ENCODE measurements at regions not wholly inside any gene's neighbourhood (a gene's known extent, or its start where the extent isn't known, plus 50 kb on each side); places are given as distances from the start of the nearest gene placed in this dataset.

DNA sequence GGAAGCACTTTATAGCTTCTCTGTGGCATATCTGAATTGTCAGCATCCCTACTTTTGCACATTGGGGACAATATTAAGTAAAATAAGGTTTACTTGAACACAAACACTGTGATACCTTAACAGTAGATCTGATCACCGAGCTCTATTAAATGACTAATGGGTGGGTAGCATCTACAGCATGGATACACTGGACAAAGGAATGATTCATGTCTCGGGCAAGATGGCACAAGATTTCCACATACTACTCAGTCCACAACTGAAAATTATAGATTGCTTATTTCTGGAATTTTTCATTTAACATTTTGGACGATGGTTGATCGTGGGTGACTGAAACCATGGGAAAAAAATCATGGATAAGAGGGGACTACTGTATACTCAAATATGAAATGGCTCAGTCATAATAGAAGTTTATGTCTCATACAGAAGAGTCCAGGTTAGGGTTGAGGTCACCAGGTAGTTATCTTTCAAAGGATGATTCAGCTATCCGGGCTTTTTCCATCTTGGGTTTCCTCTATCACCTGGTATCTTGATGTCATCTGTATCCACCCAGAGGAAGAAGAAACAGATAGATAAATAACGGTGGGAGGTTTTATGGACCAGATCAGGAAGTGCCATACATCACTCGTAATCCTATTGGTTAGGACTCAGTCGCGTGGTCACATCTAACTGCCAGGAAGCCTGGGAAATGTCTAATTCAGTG, 320.0 kb upstream of the RARB start:
- H3K9me3 ChIP-seq (replicated peaks; ENCODE audit: control insufficient read depth, insufficient read depth, low read depth, low read length), result peaks cover 2% of the 10 kb centered on the region; the same call in 1 of the 2 replicates
- in situ Hi-C loops (cut with MboI), result no loop called here
- FAIRE-seq (no peak), DNase-seq (ENCODE audit: extremely low read depth in 1 of 4, low spot score in 3 of 4) (no peak), ATAC-seq (no peak)
- H4K20me1 ChIP-seq (replicated peaks; ENCODE audit: control insufficient read depth, insufficient read depth, low read length), result no peaks in the 10 kb centered on the region
- BruUV-seq (replicated peaks), result no TSS peak
- H3K9ac ChIP-seq (ENCODE audit: insufficient read depth in 1 of 2, low read depth in 2 of 2, low read length in 2 of 2), result no peak overlapping the region
- no peaks in the 10 kb centered on the region for H3K36me3 ChIP-seq (ENCODE audit: control insufficient read depth, insufficient read depth, low read length)
- H3K27ac ChIP-seq (ENCODE audit: extremely low read depth, low read depth, low read length), result no peak overlapping the region
- no peak overlapping the region for H2AFZ ChIP-seq (ENCODE audit: low read depth, low read length)
- no peaks in the 10 kb centered on the region for H3K4me1 ChIP-seq (replicated peaks in 1 of 2; ENCODE audit: control insufficient read depth in 2 of 2, insufficient read depth in 2 of 2, low read length in 2 of 2)
- no peaks in the 10 kb centered on the region for H3K9me1 ChIP-seq (ENCODE audit: control insufficient read depth, insufficient read depth, low read length)
- no peaks in the 10 kb centered on the region for H3K27me3 ChIP-seq (ENCODE audit: control insufficient read depth in 2 of 2, insufficient read depth in 2 of 2, low read length in 2 of 2)
- no peak overlapping the region for H3K4me3 ChIP-seq
- CTCF ChIA-PET (ENCODE audit: low intra/inter-chr PET ratio), result interaction anchor here (0.6 kb wide), 1 partner anchor 50 kb away, joined by 3 read pairs; no protein-coding TSS in a partner anchor
- no peak overlapping the region for H3K4me2 ChIP-seq (ENCODE audit: insufficient read depth, low read length)
- POLR2A ChIA-PET, result no interaction called here
- intact Hi-C loops (cut with micrococcal nuclease), result no loop called here
- WGBS (ENCODE audit: insufficient coverage, low coverage, missing lambda C conversion rate), result 0% methylated on average over 9 of the region's 9 CpGs
- H3K79me2 ChIP-seq (ENCODE audit: control insufficient read depth, insufficient read depth, low read length), result no peaks in the 10 kb centered on the region
- TF ChIP-seq ADNP (tag; IDR thresholded peaks at IDR 0.05) (no peak), NUFIP1 (IDR thresholded peaks at IDR 0.05; ENCODE audit: partially characterized antibody) (no peak), NR2C1 (IDR thresholded peaks at IDR 0.05) (no peak), NR2C1 (tag; IDR thresholded peaks at IDR 0.05) (no peak), NCOA2 (IDR thresholded peaks at IDR 0.05; ENCODE audit: partially characterized antibody in 2 of 2) (no peak), PURB (CRISPR knock-in tag; IDR thresholded peaks at IDR 0.05; ENCODE audit: low read depth) (no peak), ZNF347 (CRISPR knock-in tag; IDR thresholded peaks at IDR 0.05; ENCODE audit: low read depth) (no peak), PTBP1 (IDR thresholded peaks at IDR 0.05; ENCODE audit: low read depth, low read length) (no peak), CHD2 (IDR thresholded peaks at IDR 0.05; ENCODE audit: low read depth, low read length) (no peak), ELF1 (tag; IDR thresholded peaks at IDR 0.05) (no peak), HIVEP1 (CRISPR knock-in tag; IDR thresholded peaks at IDR 0.05) (no peak)
- TF ChIP-seq, protein P1, sequence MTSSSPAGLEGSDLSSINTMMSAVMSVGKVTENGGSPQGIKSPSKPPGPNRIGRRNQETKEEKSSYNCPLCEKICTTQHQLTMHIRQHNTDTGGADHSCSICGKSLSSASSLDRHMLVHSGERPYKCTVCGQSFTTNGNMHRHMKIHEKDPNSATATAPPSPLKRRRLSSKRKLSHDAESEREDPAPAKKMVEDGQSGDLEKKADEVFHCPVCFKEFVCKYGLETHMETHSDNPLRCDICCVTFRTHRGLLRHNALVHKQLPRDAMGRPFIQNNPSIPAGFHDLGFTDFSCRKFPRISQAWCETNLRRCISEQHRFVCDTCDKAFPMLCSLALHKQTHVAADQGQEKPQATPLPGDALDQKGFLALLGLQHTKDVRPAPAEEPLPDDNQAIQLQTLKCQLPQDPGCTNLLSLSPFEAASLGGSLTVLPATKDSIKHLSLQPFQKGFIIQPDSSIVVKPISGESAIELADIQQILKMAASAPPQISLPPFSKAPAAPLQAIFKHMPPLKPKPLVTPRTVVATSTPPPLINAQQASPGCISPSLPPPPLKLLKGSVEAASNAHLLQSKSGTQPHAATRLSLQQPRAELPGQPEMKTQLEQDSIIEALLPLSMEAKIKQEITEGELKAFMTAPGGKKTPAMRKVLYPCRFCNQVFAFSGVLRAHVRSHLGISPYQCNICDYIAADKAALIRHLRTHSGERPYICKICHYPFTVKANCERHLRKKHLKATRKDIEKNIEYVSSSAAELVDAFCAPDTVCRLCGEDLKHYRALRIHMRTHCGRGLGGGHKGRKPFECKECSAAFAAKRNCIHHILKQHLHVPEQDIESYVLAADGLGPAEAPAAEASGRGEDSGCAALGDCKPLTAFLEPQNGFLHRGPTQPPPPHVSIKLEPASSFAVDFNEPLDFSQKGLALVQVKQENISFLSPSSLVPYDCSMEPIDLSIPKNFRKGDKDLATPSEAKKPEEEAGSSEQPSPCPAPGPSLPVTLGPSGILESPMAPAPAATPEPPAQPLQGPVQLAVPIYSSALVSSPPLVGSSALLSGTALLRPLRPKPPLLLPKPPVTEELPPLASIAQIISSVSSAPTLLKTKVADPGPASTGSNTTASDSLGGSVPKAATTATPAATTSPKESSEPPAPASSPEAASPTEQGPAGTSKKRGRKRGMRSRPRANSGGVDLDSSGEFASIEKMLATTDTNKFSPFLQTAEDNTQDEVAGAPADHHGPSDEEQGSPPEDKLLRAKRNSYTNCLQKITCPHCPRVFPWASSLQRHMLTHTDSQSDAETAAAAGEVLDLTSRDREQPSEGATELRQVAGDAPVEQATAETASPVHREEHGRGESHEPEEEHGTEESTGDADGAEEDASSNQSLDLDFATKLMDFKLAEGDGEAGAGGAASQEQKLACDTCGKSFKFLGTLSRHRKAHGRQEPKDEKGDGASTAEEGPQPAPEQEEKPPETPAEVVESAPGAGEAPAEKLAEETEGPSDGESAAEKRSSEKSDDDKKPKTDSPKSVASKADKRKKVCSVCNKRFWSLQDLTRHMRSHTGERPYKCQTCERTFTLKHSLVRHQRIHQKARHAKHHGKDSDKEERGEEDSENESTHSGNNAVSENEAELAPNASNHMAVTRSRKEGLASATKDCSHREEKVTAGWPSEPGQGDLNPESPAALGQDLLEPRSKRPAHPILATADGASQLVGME (CRISPR knock-in tag; IDR thresholded peaks at IDR 0.05), result no peak
- TF ChIP-seq, protein P2, sequence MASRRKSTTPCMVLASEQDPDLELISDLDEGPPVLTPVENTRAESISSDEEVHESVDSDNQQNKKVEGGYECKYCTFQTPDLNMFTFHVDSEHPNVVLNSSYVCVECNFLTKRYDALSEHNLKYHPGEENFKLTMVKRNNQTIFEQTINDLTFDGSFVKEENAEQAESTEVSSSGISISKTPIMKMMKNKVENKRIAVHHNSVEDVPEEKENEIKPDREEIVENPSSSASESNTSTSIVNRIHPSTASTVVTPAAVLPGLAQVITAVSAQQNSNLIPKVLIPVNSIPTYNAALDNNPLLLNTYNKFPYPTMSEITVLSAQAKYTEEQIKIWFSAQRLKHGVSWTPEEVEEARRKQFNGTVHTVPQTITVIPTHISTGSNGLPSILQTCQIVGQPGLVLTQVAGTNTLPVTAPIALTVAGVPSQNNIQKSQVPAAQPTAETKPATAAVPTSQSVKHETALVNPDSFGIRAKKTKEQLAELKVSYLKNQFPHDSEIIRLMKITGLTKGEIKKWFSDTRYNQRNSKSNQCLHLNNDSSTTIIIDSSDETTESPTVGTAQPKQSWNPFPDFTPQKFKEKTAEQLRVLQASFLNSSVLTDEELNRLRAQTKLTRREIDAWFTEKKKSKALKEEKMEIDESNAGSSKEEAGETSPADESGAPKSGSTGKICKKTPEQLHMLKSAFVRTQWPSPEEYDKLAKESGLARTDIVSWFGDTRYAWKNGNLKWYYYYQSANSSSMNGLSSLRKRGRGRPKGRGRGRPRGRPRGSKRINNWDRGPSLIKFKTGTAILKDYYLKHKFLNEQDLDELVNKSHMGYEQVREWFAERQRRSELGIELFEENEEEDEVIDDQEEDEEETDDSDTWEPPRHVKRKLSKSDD (conservative IDR thresholded peaks at IDR 0.05; ENCODE audit: low read length), result no peak

All from K562 (cell line).